ENCODE measurements at regions not wholly inside any gene's neighbourhood (a gene's known extent, or its start where the extent isn't known, plus 50 kb on each side); places are given as distances from the start of the nearest gene placed in this dataset.
"Not testable (repeated sequence)": the region's sequence is repeated elsewhere in the genome, so short reads cannot be mapped to it uniquely, and the experiment has no call there.

DNA sequence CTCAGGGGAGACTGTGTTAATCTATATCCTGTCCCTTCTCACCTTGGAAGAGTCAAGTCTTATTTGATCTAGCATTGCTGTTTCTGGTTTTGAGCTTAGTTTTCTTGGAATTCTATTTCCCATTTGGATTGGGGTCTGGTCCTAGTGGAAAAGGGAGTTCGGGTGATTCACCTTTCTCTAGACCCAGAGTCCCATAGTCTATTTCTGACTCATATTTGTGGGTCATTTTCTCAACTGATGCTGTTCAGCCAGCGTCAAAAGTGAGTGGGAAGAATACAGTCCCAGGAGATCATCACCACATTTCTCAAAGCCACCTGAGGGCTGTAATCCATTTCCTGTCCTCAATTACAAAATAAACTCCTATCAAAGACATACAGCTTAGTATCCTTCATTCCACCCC is 190.6 kb downstream of the LIPI start:
- TF ChIP-seq RAD21 (conservative IDR thresholded peaks at IDR 0.05); POLR2AphosphoS5 (IDR thresholded peaks at IDR 0.05); EP300 (conservative IDR thresholded peaks at IDR 0.05; ENCODE audit: poor library complexity, severe bottlenecking): not testable (repeated sequence)
- TF ChIP-seq, protein P1, sequence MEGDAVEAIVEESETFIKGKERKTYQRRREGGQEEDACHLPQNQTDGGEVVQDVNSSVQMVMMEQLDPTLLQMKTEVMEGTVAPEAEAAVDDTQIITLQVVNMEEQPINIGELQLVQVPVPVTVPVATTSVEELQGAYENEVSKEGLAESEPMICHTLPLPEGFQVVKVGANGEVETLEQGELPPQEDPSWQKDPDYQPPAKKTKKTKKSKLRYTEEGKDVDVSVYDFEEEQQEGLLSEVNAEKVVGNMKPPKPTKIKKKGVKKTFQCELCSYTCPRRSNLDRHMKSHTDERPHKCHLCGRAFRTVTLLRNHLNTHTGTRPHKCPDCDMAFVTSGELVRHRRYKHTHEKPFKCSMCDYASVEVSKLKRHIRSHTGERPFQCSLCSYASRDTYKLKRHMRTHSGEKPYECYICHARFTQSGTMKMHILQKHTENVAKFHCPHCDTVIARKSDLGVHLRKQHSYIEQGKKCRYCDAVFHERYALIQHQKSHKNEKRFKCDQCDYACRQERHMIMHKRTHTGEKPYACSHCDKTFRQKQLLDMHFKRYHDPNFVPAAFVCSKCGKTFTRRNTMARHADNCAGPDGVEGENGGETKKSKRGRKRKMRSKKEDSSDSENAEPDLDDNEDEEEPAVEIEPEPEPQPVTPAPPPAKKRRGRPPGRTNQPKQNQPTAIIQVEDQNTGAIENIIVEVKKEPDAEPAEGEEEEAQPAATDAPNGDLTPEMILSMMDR (IDR thresholded peaks at IDR 0.05; ENCODE audit: poor library complexity, severe bottlenecking), result not testable (repeated sequence)

All from neural cell (in vitro differentiated cells).